GM12878 (cell line): ENCODE measurements at regions not wholly inside any gene's neighbourhood (a gene's known extent, or its start where the extent isn't known, plus 50 kb on each side); places are given as distances from the start of the nearest gene placed in this dataset.

Experiments used
- ATAC-seq: fragments of 200-7000 bp; cut with Tn5 transposase; 3 replicates; pipeline ENCODE4 v1.9.1; 2020; ENCODE audit warnings: mild to moderate bottlenecking, moderate library complexity
- BruUV-seq: library from RNA; stranded (reverse); fragments of 400-500 nt; replicated peaks from 2 replicates; lab custom pipeline; 2021; lab: Mats Ljungman, UMichigan
- CTCF ChIA-PET: fragments of 300-600 bp; sonication (Branson Sonifier 250); formaldehyde crosslinking; extraction: SDS; loops from one replicate; lab custom pipeline; 2021; ENCODE audit warnings: inconsistent platforms; lab: Yijun Ruan, JAX
- POLR2A ChIA-PET: fragments of 350-600 bp; formaldehyde crosslinking; extraction: SDS; loops from one replicate; lab custom pipeline; 2021; ENCODE audit warnings: inconsistent platforms; lab: Charles Lee
- RAD21 ChIA-PET: fragments of 300-600 bp; sonication (Branson Sonifier 250); formaldehyde crosslinking; loops from one replicate; lab custom pipeline; 2023; ENCODE audit warnings: antibody characterized with exemption; ENCODE audit not compliant: unreplicated experiment; lab: Charles Lee
- SMC1A ChIA-PET: fragments of 300-600 bp; sonication (Branson Sonifier 250); formaldehyde crosslinking; loops from one replicate; lab custom pipeline; 2023; ENCODE audit not compliant: unreplicated experiment, uncharacterized antibody; lab: Charles Lee
- DNase-seq: peaks from one replicate; pipeline ENCODE4 v3.0.0-alpha.2; 2011; ENCODE audit warnings: low read depth, low spot score
- FAIRE-seq: peaks from 3 replicates; lab custom pipeline; 2011; peaks lifted over from hg19 to GRCh38; lab: Jason Lieb, UNC
- H2AFZ ChIP-seq: 2 replicates; pipeline ENCODE4 v1.6.0; 2011; ENCODE audit warnings: low read depth, low read length, control low read depth; ENCODE audit not compliant: control insufficient read depth
- H3K27ac ChIP-seq: 2 replicates; pipeline ENCODE4 v1.5.1; 2011; ENCODE audit warnings: control low read depth; ENCODE audit not compliant: control insufficient read depth, insufficient read depth
- H3K27me3 ChIP-seq, 2 experiments: replicated peaks in 1 of 2; 2 replicates each; pipeline versions ENCODE4 v1.6.0 to v1.6.1; 2011; ENCODE audit warnings: low read length in 1 of 2; ENCODE audit not compliant: control insufficient read depth in 2 of 2, insufficient read depth in 2 of 2
- H3K36me3 ChIP-seq, 2 experiments: 2 replicates each; pipeline ENCODE4 v1.5.1; 2011; ENCODE audit warnings: low read length in 1 of 2; ENCODE audit not compliant: control insufficient read depth in 2 of 2, insufficient read depth in 2 of 2
- H3K4me1 ChIP-seq: 2 replicates; pipeline ENCODE4 v1.6.1; 2011; ENCODE audit warnings: mild to moderate bottlenecking, low read length, moderate library complexity, mixed read lengths; ENCODE audit not compliant: control insufficient read depth, insufficient read depth
- H3K4me2 ChIP-seq: 2 replicates; pipeline ENCODE4 v1.6.0; 2011; ENCODE audit warnings: control low read depth; ENCODE audit not compliant: control insufficient read depth, insufficient read depth
- H3K4me3 ChIP-seq: fragments of 200-600 bp; sonication (generic); 2 replicates; pipeline ENCODE4 v1.5.1; 2016
- H3K79me2 ChIP-seq: 2 replicates; pipeline ENCODE4 v1.6.0; 2011; ENCODE audit warnings: low read length; ENCODE audit not compliant: control insufficient read depth, insufficient read depth
- H3K9ac ChIP-seq: 2 replicates; pipeline ENCODE4 v1.8.0; 2011; ENCODE audit warnings: low read length, control low read depth, mixed read lengths; ENCODE audit not compliant: control insufficient read depth, insufficient read depth
- H3K9me3 ChIP-seq: replicated peaks from 3 replicates; pipeline ENCODE4 v1.5.1; 2011; ENCODE audit warnings: mild to moderate bottlenecking, low read length; ENCODE audit not compliant: control insufficient read depth, insufficient read depth
- H4K20me1 ChIP-seq: 2 replicates; pipeline ENCODE4 v1.6.0; 2011; ENCODE audit not compliant: control insufficient read depth, insufficient read depth
- CBX3 ChIP-seq: fragments of 200-600 bp; sonication (generic); IDR thresholded peaks from 2 replicates; pipeline ENCODE4 v1.6.1; 2016; ENCODE audit warnings: low read depth, borderline replicate concordance
- E2F8 ChIP-seq: fragments of 450-650 bp; IDR thresholded peaks from 2 replicates; pipeline ENCODE4 v1.6.1; 2018; ENCODE audit warnings: mild to moderate bottlenecking, low read depth, moderate library complexity; ENCODE audit not compliant: partially characterized antibody
- KLF5 ChIP-seq: fragments of 450-650 bp; IDR thresholded peaks from 2 replicates; pipeline ENCODE4 v1.6.1; 2014; ENCODE audit warnings: mild to moderate bottlenecking; ENCODE audit not compliant: partially characterized antibody
- REST ChIP-seq: IDR thresholded peaks from 2 replicates; pipeline ENCODE4 v1.6.1; 2012; ENCODE audit warnings: mild to moderate bottlenecking, low read depth, low read length
- SMC3 ChIP-seq: IDR thresholded peaks from 2 replicates; pipeline ENCODE4 v1.6.1; 2011; ENCODE audit warnings: low read length, improper control_type of control experiment, borderline replicate concordance
- SP1 ChIP-seq: IDR thresholded peaks from one replicate; pipeline ENCODE4 v1.6.1; 2011; ENCODE audit warnings: low read depth, low read length
- WRNIP1 ChIP-seq: IDR thresholded peaks from 2 replicates; pipeline ENCODE4 v1.6.1; 2011; ENCODE audit warnings: low read depth, low read length, improper control_type of control experiment, borderline replicate concordance
- ZBTB4 ChIP-seq: fragments of 450-650 bp; formaldehyde crosslinking; IDR thresholded peaks from 2 replicates; pipeline ENCODE4 v1.4.0; 2022; ENCODE audit warnings: mild to moderate bottlenecking, moderate library complexity
- WGBS: methylation state at CpG from one replicate; pipeline ENCODE4 v1.1.6; 2016; ENCODE audit warnings: low lambda C conversion rate; ENCODE audit not compliant: insufficient replicate concordance, insufficient coverage; ENCODE audit errors: missing lambda C conversion rate; 5-methylcytosine and 5-hydroxymethylcytosine counted together
- in situ Hi-C: fragments of 300-500 bp; cut with MboI; formaldehyde crosslinking; loops from 9 replicates; pipeline ENCODE4 v1.14.3; 2018; ENCODE audit warnings: mixed read lengths
- intact Hi-C: fragments of 100-400 bp; cut with micrococcal nuclease; formaldehyde crosslinking; loops from one replicate; pipeline ENCODE4 v1.14.2; 2022; ENCODE audit not compliant: unreplicated experiment

GRCh38 chr12:30507576-30507975, 188.1 kb downstream of the IPO8 start (continued):
- no peak for TF ChIP-seq E2F8
- TF ChIP-seq, all 136 proteins: peak for 0

GRCh38 chr12:30506411-30506810, 189.3 kb downstream of the IPO8 start:
- ChIA-PET POLR2A (no interaction called here), CTCF (no interaction called here), SMC1A (interaction anchor here (1.6 kb wide), 1 partner anchor 23 kb away, joined by 3 read pairs; no protein-coding TSS in a partner anchor), RAD21 (no interaction called here)
- TF ChIP-seq CBX3 (no peak), REST (no peak), SMC3 (no peak), ZBTB4 (CRISPR knock-in tag) (no peak), WRNIP1 (no peak), SP1 (no peak), KLF5 (no peak)
- no peak overlapping the region for H3K27ac ChIP-seq
- no peaks in the 10 kb centered on the region for H3K27me3 ChIP-seq
- H3K9ac ChIP-seq: no peak overlapping the region
- BruUV-seq: no TSS peak
- no peak for DNase-seq
- intact Hi-C loops: loop anchor here (5.0 kb wide), 1 partner anchor 51 kb away; no protein-coding TSS in a partner anchor
- no peaks in the 10 kb centered on the region for H3K9me3 ChIP-seq
- no peaks in the 10 kb centered on the region for H3K79me2 ChIP-seq
- no peak overlapping the region for H3K4me2 ChIP-seq
- no peak for FAIRE-seq
- no peaks in the 10 kb centered on the region for H3K36me3 ChIP-seq
- 40% methylated on average over 7 of the region's 7 CpGs for WGBS
- ATAC-seq: no peak
- no peaks in the 10 kb centered on the region for H3K4me1 ChIP-seq
- no peak overlapping the region for H3K4me3 ChIP-seq
- in situ Hi-C loops: no loop called here
- no peak overlapping the region; the same call in 1 of the 2 replicates for H2AFZ ChIP-seq
- no peaks in the 10 kb centered on the region for H4K20me1 ChIP-seq
